Hepatocyte (in vitro differentiated cells): ENCODE measurements at regions not wholly inside any gene's neighbourhood (a gene's known extent, or its start where the extent isn't known, plus 50 kb on each side); places are given as distances from the start of the nearest gene placed in this dataset.

Experiments
- DNase-seq: peaks from one replicate; pipeline ENCODE4 v3.0.0-alpha.2; 2016; ENCODE audit warnings: low spot score
- H2AFZ ChIP-seq: fragments of 200-600 bp; sonication (generic); 2 replicates; pipeline ENCODE4 v1.6.0; 2016; ENCODE audit warnings: antibody characterized with exemption, mild to moderate bottlenecking
- H3K27ac ChIP-seq: fragments of 200-600 bp; sonication (generic); 2 replicates; pipeline ENCODE4 v1.5.1; 2016; ENCODE audit warnings: mild to moderate bottlenecking
- H3K27me3 ChIP-seq: fragments of 200-600 bp; sonication (generic); 2 replicates; pipeline ENCODE4 v1.6.1; 2016
- H3K36me3 ChIP-seq: fragments of 200-600 bp; sonication (generic); replicated peaks from 2 replicates; pipeline ENCODE4 v1.5.1; 2016; ENCODE audit warnings: low read depth; ENCODE audit not compliant: insufficient read depth
- H3K4me1 ChIP-seq: fragments of 200-600 bp; sonication (generic); 2 replicates; pipeline ENCODE4 v1.5.1; 2016; ENCODE audit warnings: mild to moderate bottlenecking, moderate library complexity; ENCODE audit not compliant: insufficient read depth
- H3K4me2 ChIP-seq: fragments of 200-600 bp; sonication (generic); 2 replicates; pipeline ENCODE4 v1.6.0; 2016
- H3K4me3 ChIP-seq: fragments of 200-600 bp; sonication (generic); 2 replicates; pipeline ENCODE4 v1.5.1; 2016; ENCODE audit warnings: mild to moderate bottlenecking
- H3K79me2 ChIP-seq: fragments of 200-600 bp; sonication (generic); 2 replicates; pipeline ENCODE4 v1.6.0; 2017; ENCODE audit warnings: mild to moderate bottlenecking
- H3K9me2 ChIP-seq: fragments of 200-600 bp; sonication (generic); replicated peaks from 2 replicates; pipeline ENCODE4 v1.6.0; 2017; ENCODE audit warnings: mild to moderate bottlenecking; ENCODE audit not compliant: insufficient read depth
- H3K9me3 ChIP-seq: fragments of 200-600 bp; sonication (generic); 2 replicates; pipeline ENCODE4 v1.5.1; 2016; ENCODE audit warnings: low read depth, mild to moderate bottlenecking
- H4K20me1 ChIP-seq: fragments of 200-600 bp; sonication (generic); 2 replicates; pipeline ENCODE4 v1.6.0; 2016; ENCODE audit warnings: mild to moderate bottlenecking; ENCODE audit not compliant: insufficient read depth, poor library complexity, severe bottlenecking
- CTCF ChIP-seq: fragments of 200-600 bp; sonication (generic); IDR thresholded peaks from 2 replicates; pipeline ENCODE4 v1.5.1; 2016; ENCODE audit warnings: antibody characterized with exemption, mild to moderate bottlenecking; ENCODE audit not compliant: poor library complexity
- EZH2 ChIP-seq: fragments of 200-600 bp; sonication (generic); IDR thresholded peaks from 2 replicates; pipeline ENCODE4 v1.6.1; 2016; ENCODE audit warnings: antibody characterized with exemption, mild to moderate bottlenecking, borderline replicate concordance
- EZH2phosphoT487 ChIP-seq: fragments of 200-600 bp; sonication (generic); IDR thresholded peaks from one replicate; pipeline ENCODE4 v1.6.1; 2018; ENCODE audit warnings: antibody characterized with exemption, mild to moderate bottlenecking, low read depth, moderate library complexity; ENCODE audit not compliant: unreplicated experiment, severe bottlenecking
- WGBS: methylation state at CpG from one replicate; pipeline ENCODE4 v1.1.6; 2016; ENCODE audit warnings: low lambda C conversion rate; ENCODE audit errors: missing lambda C conversion rate; 5-methylcytosine and 5-hydroxymethylcytosine counted together

- no peaks in the 10 kb centered on the region for H3K4me1 ChIP-seq
- 88% methylated on average over 5 of the region's 5 CpGs for WGBS
- H3K36me3 ChIP-seq, result no peaks in the 10 kb centered on the region
- H3K9me2 ChIP-seq, result no peaks in the 10 kb centered on the region
- no peak for TF ChIP-seq EZH2phosphoT487
- TF ChIP-seq CTCF, result no peak
- no peak for TF ChIP-seq EZH2
- no peak overlapping the region for H3K27ac ChIP-seq
- H3K27me3 ChIP-seq, result no peaks in the 10 kb centered on the region
- H3K4me2 ChIP-seq, result no peak overlapping the region
- DNase-seq, result no peak
- no peak overlapping the region for H2AFZ ChIP-seq
- H3K79me2 ChIP-seq, result no peaks in the 10 kb centered on the region
- no peaks in the 10 kb centered on the region for H4K20me1 ChIP-seq
- no peak overlapping the region for H3K4me3 ChIP-seq
- no peaks in the 10 kb centered on the region for H3K9me3 ChIP-seq
Measured at GRCh38 chr4:66294638-66295037, 624.3 kb upstream of the EPHA5 start.

DNA sequence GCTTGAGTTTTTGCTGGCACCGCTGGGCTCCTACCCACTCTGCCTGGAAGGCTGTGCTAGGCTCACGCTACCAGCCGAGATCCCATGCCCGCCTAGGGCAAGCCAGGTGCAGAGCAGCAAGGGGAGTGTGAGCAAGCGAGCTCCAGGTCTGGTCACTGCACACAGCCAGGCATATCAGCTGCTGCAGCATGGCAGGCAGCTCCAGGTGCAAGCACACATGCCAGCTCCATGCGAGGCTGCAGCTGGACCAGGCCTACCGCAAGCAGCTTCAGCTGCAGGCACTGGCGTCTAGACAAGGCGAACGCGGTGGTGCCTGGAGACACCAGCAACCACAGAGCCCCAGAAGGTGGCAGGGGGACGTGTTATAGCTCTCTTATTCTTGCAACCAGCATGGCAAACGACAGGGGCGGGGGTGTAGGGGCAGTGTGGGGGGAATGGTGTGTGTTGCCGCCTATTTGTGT is 614.7 kb upstream of the EPHA5 start:
- H3K27me3 ChIP-seq, result no peaks in the 10 kb centered on the region
- no peaks in the 10 kb centered on the region for H4K20me1 ChIP-seq
- no peaks in the 10 kb centered on the region for H3K4me1 ChIP-seq
- TF ChIP-seq EZH2 (no peak), EZH2phosphoT487 (no peak), CTCF (no peak)
- no peaks in the 10 kb centered on the region for H3K36me3 ChIP-seq
- no peaks in the 10 kb centered on the region for H3K9me3 ChIP-seq
- H3K4me2 ChIP-seq, result no peak overlapping the region
- H3K4me3 ChIP-seq, result no peak overlapping the region
- no peaks in the 10 kb centered on the region for H3K9me2 ChIP-seq
- H2AFZ ChIP-seq, result no peak overlapping the region
- H3K79me2 ChIP-seq, result no peaks in the 10 kb centered on the region
- DNase-seq, result no peak
- WGBS, result 95% methylated on average over 15 of the region's 15 CpGs
- H3K27ac ChIP-seq, result no peak overlapping the region

DNA sequence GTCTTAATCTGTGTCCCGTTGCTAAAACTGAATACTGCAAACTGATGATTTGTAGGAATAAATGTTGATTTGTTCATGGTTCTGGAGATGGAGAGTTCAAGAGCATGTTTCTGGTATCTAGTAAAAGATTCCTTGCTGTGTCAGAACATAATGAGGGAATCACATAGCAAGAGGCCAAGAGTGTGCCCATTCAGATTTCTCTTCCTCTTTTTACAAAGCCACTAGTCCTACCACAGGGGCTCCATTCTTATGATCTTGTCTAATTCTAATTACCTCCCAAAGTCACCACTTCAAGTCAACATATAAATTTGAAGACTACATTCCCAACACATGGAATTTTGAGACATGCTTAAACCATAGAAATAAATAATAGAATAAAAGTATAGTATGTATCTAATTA is 608.8 kb upstream of the EPHA5 start:
- no peaks in the 10 kb centered on the region for H4K20me1 ChIP-seq
- no peak overlapping the region for H2AFZ ChIP-seq

More for the DNA sequence above, 608.8 kb upstream of the EPHA5 start:
- no peaks in the 10 kb centered on the region for H3K27me3 ChIP-seq
- no peak overlapping the region for H3K27ac ChIP-seq
- no peak for DNase-seq
- no peaks in the 10 kb centered on the region for H3K36me3 ChIP-seq
- no peak for TF ChIP-seq EZH2phosphoT487
- TF ChIP-seq EZH2, result no peak
- no peak for TF ChIP-seq CTCF
- no peaks in the 10 kb centered on the region for H3K9me3 ChIP-seq
- no peaks in the 10 kb centered on the region for H3K79me2 ChIP-seq
- no peak overlapping the region for H3K4me2 ChIP-seq
- no peaks in the 10 kb centered on the region for H3K9me2 ChIP-seq
- H3K4me3 ChIP-seq, result no peak overlapping the region
- H3K4me1 ChIP-seq, result no peaks in the 10 kb centered on the region
- WGBS, result 97% methylated on average over 1 of the region's 1 CpG
